ENCODE measurements at regions not wholly inside any gene's neighbourhood (a gene's known extent, or its start where the extent isn't known, plus 50 kb on each side); places are given as distances from the start of the nearest gene placed in this dataset.

- no peak for DNase-seq (ENCODE audit: low read depth)
- H3K4me3 ChIP-seq (ENCODE audit: control insufficient read depth, low read depth, low read length), result no peak overlapping the region
- no peak for TF ChIP-seq CTCF (IDR thresholded peaks at IDR 0.05; ENCODE audit: control insufficient read depth, insufficient read depth, low read depth, low read length, missing control alignments)
Observed at GRCh38 chr1:68370101-68370915, 79.4 kb downstream of the RPE65 start.

GRCh38 chr1:68366572-68366971 is 83.2 kb downstream of the RPE65 start:
- no peak overlapping the region for H3K4me3 ChIP-seq (ENCODE audit: control insufficient read depth, low read depth, low read length)
- TF ChIP-seq CTCF (IDR thresholded peaks at IDR 0.05; ENCODE audit: control insufficient read depth, insufficient read depth, low read depth, low read length, missing control alignments), result no peak
- DNase-seq (ENCODE audit: low read depth), result no peak

DNA sequence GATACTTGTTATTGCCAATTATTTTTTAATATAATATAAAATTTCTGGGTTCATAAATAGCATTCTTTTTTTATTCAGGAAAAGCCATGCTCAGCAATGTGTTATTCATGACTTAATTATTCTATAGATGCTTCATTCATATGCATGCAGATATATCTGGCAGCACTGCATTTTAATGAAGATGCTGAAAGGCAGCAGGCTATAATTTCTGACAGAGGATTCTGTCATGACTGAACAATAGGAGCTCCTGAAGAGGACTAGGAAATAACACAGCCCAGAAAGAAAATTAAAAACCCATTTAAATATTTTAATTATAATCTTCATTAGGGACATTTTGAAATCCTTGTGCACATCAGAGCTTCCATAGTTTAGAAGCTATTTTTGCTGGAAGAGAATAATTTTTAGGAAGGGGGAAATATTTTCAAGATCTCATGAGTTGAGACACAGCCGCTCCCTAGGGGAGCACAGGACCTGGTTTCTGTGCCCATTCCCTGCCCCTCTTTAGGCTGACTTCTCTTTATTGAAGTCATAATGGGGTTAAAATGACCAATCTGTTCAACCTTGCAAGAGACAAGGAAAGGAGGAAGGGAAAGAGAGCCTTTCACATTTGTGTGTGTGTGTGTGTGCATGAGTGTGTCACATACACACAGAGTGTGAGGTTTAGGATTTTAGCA is 83.9 kb downstream of the RPE65 start:
- TF ChIP-seq CTCF (IDR thresholded peaks at IDR 0.05; ENCODE audit: control insufficient read depth, insufficient read depth, low read depth, low read length, missing control alignments), result no peak
- DNase-seq (ENCODE audit: low read depth), result no peak
- no peak overlapping the region for H3K4me3 ChIP-seq (ENCODE audit: control insufficient read depth, low read depth, low read length)

GRCh38 chr1:68363339-68363738 is 86.4 kb downstream of the RPE65 start:
- no peak for DNase-seq (ENCODE audit: low read depth)
- TF ChIP-seq CTCF (IDR thresholded peaks at IDR 0.05; ENCODE audit: control insufficient read depth, insufficient read depth, low read depth, low read length, missing control alignments), result no peak
- H3K4me3 ChIP-seq (ENCODE audit: control insufficient read depth, low read depth, low read length), result no peak overlapping the region

GRCh38 chr1:68361346-68361910 is 88.3 kb downstream of the RPE65 start:
- DNase-seq (ENCODE audit: low read depth), result no peak
- no peak overlapping the region for H3K4me3 ChIP-seq (ENCODE audit: control insufficient read depth, low read depth, low read length)
- TF ChIP-seq CTCF (IDR thresholded peaks at IDR 0.05; ENCODE audit: control insufficient read depth, insufficient read depth, low read depth, low read length, missing control alignments), result no peak

GRCh38 chr1:68359045-68359444 is 90.7 kb downstream of the RPE65 start:
- no peak for DNase-seq (ENCODE audit: low read depth)
- no peak for TF ChIP-seq CTCF (IDR thresholded peaks at IDR 0.05; ENCODE audit: control insufficient read depth, insufficient read depth, low read depth, low read length, missing control alignments)
- H3K4me3 ChIP-seq (ENCODE audit: control insufficient read depth, low read depth, low read length), result no peak overlapping the region

Measured in AG09309 (cell line).